GM19324 (cell line): ENCODE measurements at regions not wholly inside any gene's neighbourhood (a gene's known extent, or its start where the extent isn't known, plus 50 kb on each side); places are given as distances from the start of the nearest gene placed in this dataset.

Experiments used
- ATAC-seq: cut with Tn5 transposase; IDR thresholded peaks from one replicate; pipeline ENCODE4 v1.9.1; 2021; ENCODE audit warnings: mild to moderate bottlenecking, moderate library complexity; ENCODE audit not compliant: unreplicated experiment, low FRiP score

DNA sequence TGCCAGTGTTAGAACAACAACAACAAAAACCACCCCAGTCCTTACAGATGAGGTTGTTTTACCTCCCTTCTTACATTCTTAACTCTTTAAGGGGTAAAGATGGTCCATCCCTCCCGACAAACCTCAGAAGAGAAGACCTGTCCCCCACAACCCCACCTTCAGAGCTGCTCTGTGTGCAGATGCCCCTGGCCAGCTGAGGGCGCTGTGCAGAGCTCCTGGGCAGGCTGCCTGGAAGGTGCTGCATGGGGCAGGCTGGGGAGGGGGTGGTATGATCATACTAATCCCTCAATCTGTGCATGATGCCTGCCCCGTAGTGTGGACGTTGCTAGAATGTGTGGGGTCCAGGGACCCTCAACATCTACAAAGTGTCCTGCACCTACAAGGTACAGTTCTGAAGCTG lies 387.1 kb downstream of the INHBA start:
- no peak for ATAC-seq

GRCh38 chr7:41313171-41313570 lies 389.7 kb downstream of the INHBA start:
- ATAC-seq: no peak

DNA sequence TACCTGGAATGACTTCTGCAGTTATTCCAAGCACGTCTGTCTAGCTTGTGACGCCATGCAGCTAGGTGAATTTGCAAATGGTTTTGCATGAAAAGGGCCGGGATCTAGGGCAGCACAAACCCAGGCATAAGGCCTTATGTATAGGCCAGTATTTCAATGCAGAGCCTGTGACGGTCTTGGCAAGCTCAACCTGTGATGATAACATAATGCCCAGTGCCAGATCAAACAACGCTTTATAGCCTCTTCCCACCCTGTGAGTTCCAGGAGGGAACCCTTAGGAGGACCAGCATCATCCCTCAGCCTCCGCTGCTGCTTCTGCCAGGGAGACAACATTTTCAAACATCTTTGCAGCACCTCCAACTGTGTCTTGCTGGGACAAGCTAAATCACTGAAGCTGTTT lies 390.7 kb downstream of the INHBA start:
- ATAC-seq: no peak

GRCh38 chr7:41311301-41311700 lies 391.6 kb downstream of the INHBA start:
- ATAC-seq: no peak

DNA sequence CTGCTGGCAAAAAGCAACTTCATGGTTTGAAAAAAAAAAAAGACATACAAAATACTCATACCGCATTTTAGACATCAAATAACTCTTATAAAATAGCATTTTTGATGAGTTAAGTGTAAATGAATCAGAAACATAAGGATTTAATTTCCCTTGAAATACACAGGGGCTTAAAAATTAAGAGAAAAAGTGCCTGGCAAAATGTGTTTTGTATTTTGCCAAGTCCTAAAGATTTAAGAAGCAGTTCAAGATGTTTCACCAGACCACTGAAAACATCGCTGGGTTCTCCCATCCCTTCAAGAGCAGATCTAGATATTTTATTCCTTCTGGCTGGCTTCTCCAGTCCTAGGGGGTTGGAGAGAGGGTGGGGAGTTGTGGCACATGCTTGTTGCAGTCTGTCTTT lies 396.4 kb downstream of the INHBA start:
- no peak for ATAC-seq

GRCh38 chr7:41305001-41305400 lies 397.9 kb downstream of the INHBA start:
- no peak for ATAC-seq

- ATAC-seq: no peak
These were observed 399.2 kb downstream of the INHBA start for GRCh38 chr7:41303709-41304108.

DNA sequence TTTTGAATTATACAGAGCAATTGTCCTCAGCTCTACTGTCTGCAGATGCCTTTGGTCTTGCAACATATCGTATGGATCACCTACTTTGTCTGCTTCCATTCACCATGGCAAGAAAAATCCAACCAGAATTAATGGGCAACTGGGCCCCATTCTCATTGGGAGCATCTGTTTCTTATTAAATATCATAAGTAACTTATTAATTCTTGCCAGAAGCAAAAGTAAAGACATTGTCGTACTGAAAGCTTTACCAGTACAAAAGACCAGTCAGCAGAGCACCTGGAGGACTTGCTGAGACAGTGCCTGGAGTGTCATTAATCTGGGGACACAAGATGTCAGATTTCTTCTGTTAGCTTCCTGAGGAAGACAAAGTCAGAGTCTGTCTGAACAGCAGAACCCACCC lies 404.5 kb downstream of the INHBA start:
- ATAC-seq: no peak

DNA sequence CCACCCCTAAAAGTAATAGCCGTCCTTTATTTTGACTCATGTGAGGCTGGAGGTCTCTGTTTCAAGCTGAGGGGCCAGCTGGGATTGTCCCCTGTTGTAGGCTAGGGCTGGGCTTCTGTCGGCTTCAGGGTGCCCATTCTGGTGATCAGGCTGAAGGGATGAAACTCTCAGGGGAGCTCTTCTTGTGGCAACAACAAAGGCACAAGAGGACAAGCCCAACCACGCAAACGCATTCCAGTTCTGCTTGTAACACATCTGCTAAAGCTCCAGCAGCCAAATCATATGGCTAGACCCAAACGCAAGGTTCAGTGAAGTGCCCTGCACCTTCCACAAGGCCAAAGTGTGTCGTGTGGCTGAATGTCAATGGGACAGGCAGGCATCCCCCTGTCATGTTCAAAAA lies 405.7 kb downstream of the INHBA start:
- no peak for ATAC-seq

DNA sequence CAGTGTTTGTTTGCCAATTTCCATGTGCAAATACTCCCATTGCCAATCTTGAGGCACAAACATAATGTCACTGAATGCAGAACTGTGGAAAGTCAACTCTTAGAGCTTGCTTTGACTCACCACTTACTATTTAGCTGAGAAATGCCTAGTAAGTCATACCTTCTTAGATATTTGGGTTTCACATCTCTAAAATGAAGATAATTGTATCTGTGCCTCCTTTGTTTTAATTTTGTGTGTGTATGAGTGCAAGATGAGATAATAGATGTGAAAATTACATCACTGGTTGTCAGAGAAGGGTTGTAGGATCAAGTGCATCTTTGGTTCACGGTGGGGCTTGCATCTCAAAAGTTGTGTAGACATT lies 407.5 kb downstream of the INHBA start:
- ATAC-seq: no peak

GRCh38 chr7:41294556-41295454 lies 408.1 kb downstream of the INHBA start:
- ATAC-seq: no peak

GRCh38 chr7:41292487-41292886 lies 410.4 kb downstream of the INHBA start:
- no peak for ATAC-seq

- no peak for ATAC-seq
These were observed 415.1 kb downstream of the INHBA start for GRCh38 chr7:41287559-41288335.

- ATAC-seq: no peak
These were observed 422.4 kb downstream of the INHBA start for GRCh38 chr7:41280491-41280890.

DNA sequence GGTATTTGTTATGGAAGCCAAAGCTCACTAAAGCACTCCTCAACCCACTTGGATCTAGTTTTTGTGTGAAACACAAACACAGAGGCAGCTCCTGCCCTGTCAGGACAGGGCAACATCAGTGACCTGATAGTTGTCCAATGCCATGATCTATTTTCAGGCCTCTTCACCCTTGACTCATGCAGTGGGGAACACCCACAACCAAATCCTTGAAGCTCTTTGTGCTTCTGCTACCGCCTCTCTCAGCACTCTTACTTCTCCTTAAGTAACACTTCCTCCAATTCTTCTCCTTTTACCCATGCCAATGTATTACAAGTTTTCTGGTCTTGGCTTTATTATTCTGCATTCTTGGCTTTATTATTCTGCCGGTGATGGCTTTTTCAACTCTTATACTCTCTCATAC lies 425.3 kb downstream of the INHBA start:
- ATAC-seq: no peak

GRCh38 chr7:41275255-41275654 lies 427.6 kb downstream of the INHBA start:
- ATAC-seq: no peak

- ATAC-seq: no peak
These were observed 428.7 kb downstream of the INHBA start for GRCh38 chr7:41274179-41274578.

GRCh38 chr7:41272664-41273063 lies 430.2 kb downstream of the INHBA start:
- ATAC-seq: no peak

DNA sequence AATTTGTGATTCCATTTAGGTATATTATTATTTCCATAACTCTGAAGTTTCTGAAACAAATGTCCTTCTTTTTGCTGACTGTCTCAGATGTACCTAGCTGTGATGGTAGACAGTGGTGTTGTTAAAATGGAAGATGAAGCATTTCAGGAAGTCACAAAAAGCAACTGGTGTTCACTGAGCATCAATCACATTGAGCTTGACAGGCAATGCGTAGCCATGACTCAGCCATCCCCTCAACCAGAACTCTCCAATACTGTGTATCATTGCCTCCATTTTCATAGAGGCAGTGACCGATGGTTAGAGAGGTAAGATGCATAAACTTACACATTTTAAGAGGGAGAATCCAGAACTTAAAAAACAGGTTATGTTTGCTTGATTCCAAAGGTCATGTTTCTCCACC lies 434.0 kb downstream of the INHBA start:
- no peak for ATAC-seq

DNA sequence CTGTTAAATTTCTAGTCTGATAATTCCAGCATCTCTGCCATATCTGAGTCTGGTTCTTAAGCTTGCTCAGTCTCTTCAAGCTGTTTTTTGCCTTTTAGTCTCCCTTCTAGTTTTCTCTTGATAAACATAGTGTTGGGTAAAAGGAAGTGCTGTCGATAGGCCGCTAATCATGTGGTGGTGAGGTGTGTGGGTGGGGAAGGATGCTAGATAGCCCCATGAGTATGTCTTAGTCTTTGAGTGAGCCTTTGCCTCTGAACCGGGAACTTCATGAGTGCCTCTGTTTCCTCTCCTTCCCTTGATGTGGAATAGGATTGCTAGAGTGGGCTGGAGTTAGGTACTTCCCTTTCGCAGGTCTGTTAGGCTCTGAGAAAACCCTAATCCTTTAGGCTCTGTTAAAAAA lies 441.8 kb downstream of the INHBA start:
- no peak for ATAC-seq

DNA sequence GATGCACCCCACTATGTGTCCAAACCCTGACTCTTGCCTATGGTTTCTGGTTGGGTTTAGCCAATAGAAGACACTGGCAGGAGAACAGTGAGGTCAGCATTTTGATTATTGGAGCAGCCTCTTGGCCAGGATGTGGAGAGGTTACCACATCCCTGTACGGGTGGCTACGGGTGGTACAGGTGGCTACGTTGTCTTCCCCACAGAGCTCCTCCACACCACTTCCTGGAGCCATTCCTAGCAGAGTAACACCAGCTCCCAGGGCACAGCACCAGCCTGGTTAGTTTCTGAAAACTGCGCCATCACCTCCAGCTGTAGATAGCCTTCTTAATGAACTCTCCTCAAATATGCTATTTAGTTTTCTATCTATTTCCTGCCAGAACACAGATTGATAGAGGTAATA lies 445.2 kb downstream of the INHBA start:
- ATAC-seq: no peak
